ENCODE measurements at regions not wholly inside any gene's neighbourhood (a gene's known extent, or its start where the extent isn't known, plus 50 kb on each side); places are given as distances from the start of the nearest gene placed in this dataset.
"Not testable (repeated sequence)": the region's sequence is repeated elsewhere in the genome, so short reads cannot be mapped to it uniquely, and the experiment has no call there.

DNA sequence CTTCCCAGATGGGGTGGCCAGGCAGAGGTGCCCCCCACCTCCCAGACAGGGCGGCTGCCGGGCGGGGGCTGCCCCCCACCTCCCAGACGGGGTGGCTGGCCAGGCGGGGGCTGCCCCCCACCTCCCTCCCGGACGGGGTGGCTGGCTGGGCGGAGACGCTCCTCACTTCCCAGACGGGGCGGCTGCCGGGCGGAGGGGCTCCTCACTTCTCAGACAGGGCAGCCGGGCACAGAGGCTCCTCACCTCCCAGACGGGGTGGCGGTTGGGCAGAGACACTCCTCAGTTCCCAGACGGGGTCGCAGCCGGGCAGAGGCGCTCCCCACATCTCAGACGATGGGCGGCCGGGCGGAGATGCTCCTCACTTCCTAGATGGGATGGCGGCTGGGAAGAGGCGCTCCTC lies 76.4 kb upstream of the AADAT start:
- TF ChIP-seq, protein P1, sequence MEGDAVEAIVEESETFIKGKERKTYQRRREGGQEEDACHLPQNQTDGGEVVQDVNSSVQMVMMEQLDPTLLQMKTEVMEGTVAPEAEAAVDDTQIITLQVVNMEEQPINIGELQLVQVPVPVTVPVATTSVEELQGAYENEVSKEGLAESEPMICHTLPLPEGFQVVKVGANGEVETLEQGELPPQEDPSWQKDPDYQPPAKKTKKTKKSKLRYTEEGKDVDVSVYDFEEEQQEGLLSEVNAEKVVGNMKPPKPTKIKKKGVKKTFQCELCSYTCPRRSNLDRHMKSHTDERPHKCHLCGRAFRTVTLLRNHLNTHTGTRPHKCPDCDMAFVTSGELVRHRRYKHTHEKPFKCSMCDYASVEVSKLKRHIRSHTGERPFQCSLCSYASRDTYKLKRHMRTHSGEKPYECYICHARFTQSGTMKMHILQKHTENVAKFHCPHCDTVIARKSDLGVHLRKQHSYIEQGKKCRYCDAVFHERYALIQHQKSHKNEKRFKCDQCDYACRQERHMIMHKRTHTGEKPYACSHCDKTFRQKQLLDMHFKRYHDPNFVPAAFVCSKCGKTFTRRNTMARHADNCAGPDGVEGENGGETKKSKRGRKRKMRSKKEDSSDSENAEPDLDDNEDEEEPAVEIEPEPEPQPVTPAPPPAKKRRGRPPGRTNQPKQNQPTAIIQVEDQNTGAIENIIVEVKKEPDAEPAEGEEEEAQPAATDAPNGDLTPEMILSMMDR (IDR thresholded peaks at IDR 0.05), result not testable (repeated sequence)
- TF ChIP-seq, protein P2, sequence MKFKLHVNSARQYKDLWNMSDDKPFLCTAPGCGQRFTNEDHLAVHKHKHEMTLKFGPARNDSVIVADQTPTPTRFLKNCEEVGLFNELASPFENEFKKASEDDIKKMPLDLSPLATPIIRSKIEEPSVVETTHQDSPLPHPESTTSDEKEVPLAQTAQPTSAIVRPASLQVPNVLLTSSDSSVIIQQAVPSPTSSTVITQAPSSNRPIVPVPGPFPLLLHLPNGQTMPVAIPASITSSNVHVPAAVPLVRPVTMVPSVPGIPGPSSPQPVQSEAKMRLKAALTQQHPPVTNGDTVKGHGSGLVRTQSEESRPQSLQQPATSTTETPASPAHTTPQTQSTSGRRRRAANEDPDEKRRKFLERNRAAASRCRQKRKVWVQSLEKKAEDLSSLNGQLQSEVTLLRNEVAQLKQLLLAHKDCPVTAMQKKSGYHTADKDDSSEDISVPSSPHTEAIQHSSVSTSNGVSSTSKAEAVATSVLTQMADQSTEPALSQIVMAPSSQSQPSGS (CRISPR knock-in tag; IDR thresholded peaks at IDR 0.05; ENCODE audit: borderline replicate concordance, low read depth), result not testable (repeated sequence)
- TF ChIP-seq JUN (CRISPR knock-in tag; IDR thresholded peaks at IDR 0.05); SP1 (CRISPR knock-in tag; conservative IDR thresholded peaks at IDR 0.05); NR3C1 (CRISPR knock-in tag; conservative IDR thresholded peaks at IDR 0.05; ENCODE audit: low read depth); TEAD4 (CRISPR knock-in tag; IDR thresholded peaks at IDR 0.05): not testable (repeated sequence)
- TF ChIP-seq, protein P3, sequence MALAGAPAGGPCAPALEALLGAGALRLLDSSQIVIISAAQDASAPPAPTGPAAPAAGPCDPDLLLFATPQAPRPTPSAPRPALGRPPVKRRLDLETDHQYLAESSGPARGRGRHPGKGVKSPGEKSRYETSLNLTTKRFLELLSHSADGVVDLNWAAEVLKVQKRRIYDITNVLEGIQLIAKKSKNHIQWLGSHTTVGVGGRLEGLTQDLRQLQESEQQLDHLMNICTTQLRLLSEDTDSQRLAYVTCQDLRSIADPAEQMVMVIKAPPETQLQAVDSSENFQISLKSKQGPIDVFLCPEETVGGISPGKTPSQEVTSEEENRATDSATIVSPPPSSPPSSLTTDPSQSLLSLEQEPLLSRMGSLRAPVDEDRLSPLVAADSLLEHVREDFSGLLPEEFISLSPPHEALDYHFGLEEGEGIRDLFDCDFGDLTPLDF (CRISPR knock-in tag; IDR thresholded peaks at IDR 0.05), result not testable (repeated sequence)
